Natural killer cell treated with Interleukin-12 subunit alpha and Interleukin-12 subunit beta and Interleukin-15 and Interleukin-18, amount 100 ng/mL, for 72 hours (primary cell): ENCODE measurements at regions not wholly inside any gene's neighbourhood (a gene's known extent, or its start where the extent isn't known, plus 50 kb on each side); places are given as distances from the start of the nearest gene placed in this dataset.

Experiments
- ATAC-seq, 2 donors: fragments of 150-1000 bp; cut with Tn5 transposase in 1 of 2; sonication (Bioruptor Pico), chemical (Tn5 transposase) in 1 of 2; 2 replicates each; pipeline ENCODE4 v1.10.0; 2021
- DNase-seq: peaks from one replicate; pipeline ENCODE4 v3.0.0; 2022; ENCODE audit warnings: low spot score
- H3K27ac Mint-ChIP-seq, 2 donors: 1 replicate in 1 of 2; 2 replicates in 1 of 2; pipeline ENCODE4 v1.8.0; 2022; ENCODE audit warnings: mixed read lengths in 2 of 2, mild to moderate bottlenecking in 1 of 2, moderate library complexity in 1 of 2
- H3K27me3 Mint-ChIP-seq, 2 donors: 1 replicate in 1 of 2; 2 replicates in 1 of 2; pipeline ENCODE4 v1.8.0; 2022; ENCODE audit warnings: mixed read lengths in 2 of 2
- H3K36me3 Mint-ChIP-seq: one replicate; pipeline ENCODE4 v1.8.0; 2022; ENCODE audit warnings: mixed read lengths
- H3K4me1 Mint-ChIP-seq, 2 donors: 1 replicate in 1 of 2; 2 replicates in 1 of 2; pipeline ENCODE4 v1.8.0; 2022; ENCODE audit warnings: low read depth in 2 of 2, mixed read lengths in 2 of 2, mild to moderate bottlenecking in 1 of 2
- H3K4me3 Mint-ChIP-seq: one replicate; pipeline ENCODE4 v1.8.0; 2022; ENCODE audit warnings: mixed read lengths
- H3K9me3 Mint-ChIP-seq: 2 replicates; pipeline ENCODE4 v1.8.0; 2022; ENCODE audit warnings: mixed read lengths

- Mint-ChIP-seq H3K9me3 (no peaks in the 10 kb centered on the region), H3K27me3 (peaks cover 14 to 40% of the 10 kb centered on the region in 2 donors), H3K4me3 (no peak overlapping the region), H3K36me3 (no peaks in the 10 kb centered on the region), H3K4me1 (no peaks in the 10 kb centered on the region), H3K27ac (no peak overlapping the region)
- ATAC-seq, result no peak
- no peak for DNase-seq
These were observed 61.2 kb downstream of the MAGED1 start for GRCh38 chrX:51954592-51954991.

GRCh38 chrX:51955200-51955599, 61.8 kb downstream of the MAGED1 start:
- no peak for ATAC-seq
- Mint-ChIP-seq H3K36me3 (no peaks in the 10 kb centered on the region), H3K27me3 (peaks cover 13 to 36% of the 10 kb centered on the region in 2 donors), H3K4me3 (no peak overlapping the region), H3K27ac (no peak overlapping the region), H3K9me3 (no peaks in the 10 kb centered on the region), H3K4me1 (no peaks in the 10 kb centered on the region)
- no peak for DNase-seq

- Mint-ChIP-seq H3K27me3 (peaks cover 13 to 30% of the 10 kb centered on the region in 2 donors), H3K4me3 (no peak overlapping the region), H3K4me1 (no peaks in the 10 kb centered on the region), H3K36me3 (no peaks in the 10 kb centered on the region), H3K9me3 (no peaks in the 10 kb centered on the region), H3K27ac (no peak overlapping the region)
- ATAC-seq (no peak), DNase-seq (no peak)
These were observed 63.0 kb downstream of the MAGED1 start for GRCh38 chrX:51956441-51956840.

- Mint-ChIP-seq H3K4me3 (no peak overlapping the region), H3K36me3 (no peaks in the 10 kb centered on the region), H3K27ac (no peak overlapping the region), H3K9me3 (no peaks in the 10 kb centered on the region), H3K4me1 (no peaks in the 10 kb centered on the region), H3K27me3 (peaks cover 12 to 35% of the 10 kb centered on the region in 2 donors)
- DNase-seq (no peak), ATAC-seq (no peak)
These were observed 81.9 kb downstream of the MAGED1 start for GRCh38 chrX:51975360-51975759.

- DNase-seq (no peak), ATAC-seq (peak in 1 of 2 donors; percentile 28)
- H3K9me3 Mint-ChIP-seq, result no peaks in the 10 kb centered on the region
- no peak overlapping the region for H3K4me3 Mint-ChIP-seq
- no peaks in the 10 kb centered on the region for H3K4me1 Mint-ChIP-seq
- H3K36me3 Mint-ChIP-seq, result no peaks in the 10 kb centered on the region
- H3K27me3 Mint-ChIP-seq, result peaks cover 7 to 32% of the 10 kb centered on the region in 2 donors
- no peak overlapping the region for H3K27ac Mint-ChIP-seq
These were observed 82.4 kb downstream of the MAGED1 start for GRCh38 chrX:51975811-51976210.

GRCh38 chrX:51976503-51976902, 83.1 kb downstream of the MAGED1 start:
- H3K27me3 Mint-ChIP-seq, result peaks cover 7 to 32% of the 10 kb centered on the region in 2 donors
- no peaks in the 10 kb centered on the region for H3K36me3 Mint-ChIP-seq
- ATAC-seq (no peak), DNase-seq (no peak)
- no peaks in the 10 kb centered on the region for H3K9me3 Mint-ChIP-seq
- H3K27ac Mint-ChIP-seq, result no peak overlapping the region
- H3K4me3 Mint-ChIP-seq, result no peak overlapping the region
- H3K4me1 Mint-ChIP-seq, result no peaks in the 10 kb centered on the region
